A549 (cell line): ENCODE measurements at regions not wholly inside any gene's neighbourhood (a gene's known extent, or its start where the extent isn't known, plus 50 kb on each side); places are given as distances from the start of the nearest gene placed in this dataset.

Source experiments
- ATAC-seq, 2 experiments: fragments of 200-7000 bp in 1 of 2; fragments of >200 bp in 1 of 2; cut with Nextera tagmentation in 1 of 2; cut with Tn5 transposase in 1 of 2; 3 replicates each; pipeline versions ENCODE4 v1.8.0 to v1.9.1; 2018 to 2020; ENCODE audit warnings: mild to moderate bottlenecking in 1 of 2, moderate library complexity in 1 of 2
- CTCF ChIA-PET: fragments of 300-600 bp; sonication (Branson Sonifier 250); formaldehyde crosslinking; extraction: SDS; loops from one replicate; lab custom pipeline; 2021; ENCODE audit warnings: antibody characterized with exemption, inconsistent platforms; lab: Yijun Ruan, JAX
- POLR2A ChIA-PET: fragments of 350-600 bp; formaldehyde crosslinking; extraction: SDS; loops from one replicate; lab custom pipeline; 2021; ENCODE audit warnings: antibody characterized with exemption, inconsistent platforms; lab: Yijun Ruan, JAX
- DNase-seq, 2 experiments: peaks; one replicate each; pipeline versions ENCODE4 v3.0.0 to v3.0.0-alpha.2; 2011 to 2016; ENCODE audit warnings: low read depth in 1 of 2, low spot score in 1 of 2
- FAIRE-seq: peaks from 2 replicates; lab custom pipeline; 2011; peaks lifted over from hg19 to GRCh38; lab: Jason Lieb, UNC
- H3K27ac ChIP-seq, 2 experiments: fragments of >200 bp; sonication (Bioruptor Twin); formaldehyde crosslinking; 3 replicates each; pipeline ENCODE4 v1.5.1; 2016 to 2017
- H3K4me1 ChIP-seq: fragments of >200 bp; sonication (Bioruptor Twin); formaldehyde crosslinking; 3 replicates; pipeline ENCODE4 v1.6.1; 2016
- H3K4me2 ChIP-seq: fragments of >200 bp; sonication (Bioruptor Twin); formaldehyde crosslinking; 3 replicates; pipeline ENCODE4 v1.6.1; 2016
- H3K4me3 ChIP-seq: fragments of >200 bp; sonication (Bioruptor Twin); formaldehyde crosslinking; 3 replicates; pipeline ENCODE4 v1.5.1; 2016
- H3K9me3 ChIP-seq: fragments of >200 bp; sonication (Bioruptor Twin); formaldehyde crosslinking; 3 replicates; pipeline ENCODE4 v1.6.1; 2016
- BCL3 ChIP-seq: fragments of >200 bp; sonication (Bioruptor Twin); formaldehyde crosslinking; IDR thresholded peaks from 3 replicates; pipeline ENCODE4 v1.6.1; 2016
- BHLHE40 ChIP-seq: IDR thresholded peaks from 2 replicates; pipeline ENCODE4 v1.6.1; 2012; ENCODE audit warnings: low read depth, low read length, inconsistent platforms
- CBX2 ChIP-seq: fragments of 200-600 bp; sonication (generic); IDR thresholded peaks from 2 replicates; pipeline ENCODE4 v1.6.1; 2016; ENCODE audit warnings: low read depth, mild to moderate bottlenecking, borderline replicate concordance
- CBX8 ChIP-seq: fragments of 200-600 bp; sonication (generic); IDR thresholded peaks from 2 replicates; pipeline ENCODE4 v1.6.1; 2016
- CEBPB ChIP-seq, 2 experiments: fragments of >200 bp in 1 of 2; sonication (Bioruptor Twin) in 1 of 2; formaldehyde crosslinking in 1 of 2; IDR thresholded peaks; 2 replicates each; pipeline ENCODE4 v1.6.1; 2012 to 2016
- CHD2 ChIP-seq: fragments of 150-350 bp; IDR thresholded peaks from 2 replicates; pipeline ENCODE4 v1.6.1; 2014; ENCODE audit warnings: low read length; ENCODE audit not compliant: partially characterized antibody
- CTCF ChIP-seq: fragments of >200 bp; sonication (Bioruptor Twin); formaldehyde crosslinking; IDR thresholded peaks from 3 replicates; pipeline ENCODE4 v1.5.1; 2016
- EHF ChIP-seq: fragments of 250-450 bp; sonication (Bioruptor Pico); IDR thresholded peaks from 2 replicates; pipeline ENCODE4 v1.5.0; 2020; ENCODE audit warnings: mild to moderate bottlenecking
- EHMT2 ChIP-seq: fragments of 200-600 bp; sonication (generic); IDR thresholded peaks from 2 replicates; pipeline ENCODE4 v1.6.1; 2016; ENCODE audit warnings: antibody characterized with exemption, low read depth, mild to moderate bottlenecking, moderate library complexity
- ELK1 ChIP-seq: fragments of 150-350 bp; IDR thresholded peaks from 2 replicates; pipeline ENCODE4 v1.6.1; 2014; ENCODE audit warnings: low read depth, mild to moderate bottlenecking, low read length
- ESRRA ChIP-seq: fragments of 150-350 bp; IDR thresholded peaks from 2 replicates; pipeline ENCODE4 v1.6.1; 2014; ENCODE audit warnings: mild to moderate bottlenecking, low read length, borderline replicate concordance
- FOSB ChIP-seq: fragments of 250-450 bp; sonication (Bioruptor Pico); IDR thresholded peaks from 2 replicates; pipeline ENCODE4 v1.5.0; 2020; ENCODE audit warnings: mild to moderate bottlenecking, moderate library complexity
- GATA3 ChIP-seq: IDR thresholded peaks from 2 replicates; pipeline ENCODE4 v1.6.1; 2012; ENCODE audit warnings: borderline replicate concordance
- HMGXB4 ChIP-seq: fragments of 250-450 bp; sonication (Bioruptor Pico); IDR thresholded peaks from 2 replicates; pipeline ENCODE4 v1.5.0; 2021; ENCODE audit warnings: mild to moderate bottlenecking, moderate library complexity, borderline replicate concordance
- HOXB13 ChIP-seq: fragments of 250-450 bp; sonication (Bioruptor Pico); IDR thresholded peaks from 2 replicates; pipeline ENCODE4 v1.5.0; 2020; ENCODE audit warnings: low read depth, mild to moderate bottlenecking, moderate library complexity
- JUN ChIP-seq, 2 experiments: fragments of >200 bp; sonication (Bioruptor Twin); formaldehyde crosslinking; IDR thresholded peaks; 2 replicates in 1 of 2; 3 replicates in 1 of 2; pipeline ENCODE4 v1.6.1; 2016 to 2017
- KDM1A ChIP-seq: fragments of 200-600 bp; sonication (generic); IDR thresholded peaks from 2 replicates; pipeline ENCODE4 v1.6.1; 2016; ENCODE audit warnings: low read depth, mild to moderate bottlenecking
- MAFK ChIP-seq: fragments of 450-650 bp; IDR thresholded peaks from 2 replicates; pipeline ENCODE4 v1.6.1; 2014; ENCODE audit not compliant: partially characterized antibody
- NFE2L2 ChIP-seq: fragments of 150-350 bp; conservative IDR thresholded peaks from 2 replicates; pipeline ENCODE4 v1.6.1; 2014; ENCODE audit warnings: low read length
- NR3C1 ChIP-seq: fragments of >200 bp; sonication (Bioruptor Twin); formaldehyde crosslinking; IDR thresholded peaks from 3 replicates; pipeline ENCODE4 v1.6.1; 2017
- RAD21 ChIP-seq, 2 experiments: fragments of >200 bp in 1 of 2; sonication (Bioruptor Twin) in 1 of 2; formaldehyde crosslinking in 1 of 2; IDR thresholded peaks in 1 of 2; conservative IDR thresholded peaks in 1 of 2; 2 replicates in 1 of 2; 3 replicates in 1 of 2; pipeline ENCODE4 v1.6.1; 2012 to 2018; ENCODE audit warnings: inconsistent platforms in 1 of 2
- RFX5 ChIP-seq: fragments of 450-650 bp; IDR thresholded peaks from 2 replicates; pipeline ENCODE4 v1.7.1; 2014; ENCODE audit warnings: antibody characterized with exemption, mild to moderate bottlenecking, moderate library complexity
- SMC3 ChIP-seq: fragments of >200 bp; sonication (Bioruptor Twin); formaldehyde crosslinking; IDR thresholded peaks from 3 replicates; pipeline ENCODE4 v1.6.1; 2018; ENCODE audit warnings: inconsistent platforms
- TP53 ChIP-seq: fragments of 250-450 bp; sonication (Bioruptor Pico); IDR thresholded peaks from 2 replicates; pipeline ENCODE4 v1.5.0; 2021; ENCODE audit warnings: mild to moderate bottlenecking, moderate library complexity
- USF2 ChIP-seq: fragments of 450-650 bp; IDR thresholded peaks from 2 replicates; pipeline ENCODE4 v1.6.1; 2014; ENCODE audit warnings: antibody characterized with exemption
- ZSCAN20 ChIP-seq: fragments of 250-450 bp; sonication (Bioruptor Pico); IDR thresholded peaks from 2 replicates; pipeline ENCODE4 v1.8.0; 2022; ENCODE audit warnings: mild to moderate bottlenecking, moderate library complexity
- WGBS: methylation state at CpG from one replicate; pipeline ENCODE4 v1.1.6; 2017; ENCODE audit errors: missing lambda C conversion rate; 5-methylcytosine and 5-hydroxymethylcytosine counted together

- no peak for TF ChIP-seq CTCF
Measured at GRCh38 chr21:20554785-20555184, 443.4 kb upstream of the NCAM2 start (continued).

- DNase-seq, result no peak
- no peak overlapping the region for H3K27ac ChIP-seq
- H3K4me1 ChIP-seq, result no peaks in the 10 kb centered on the region
- TF ChIP-seq USF2 (no peak), ESRRA (no peak), NFE2L2 (no peak), KDM1A (no peak), HOXB13 (CRISPR knock-in tag) (no peak), ELK1 (no peak), CHD2 (no peak), JUN (IDR thresholded peaks at IDR 0.05) (no peak), EHF (CRISPR knock-in tag) (no peak), CBX2 (no peak), ZSCAN20 (CRISPR knock-in tag) (no peak), BHLHE40 (no peak), TP53 (no peak), BCL3 (no peak)
- 0% methylated on average over 2 of the region's 2 CpGs for WGBS
- H3K4me3 ChIP-seq, result no peak overlapping the region
- ATAC-seq, result no peak
- CTCF ChIA-PET, result no interaction called here
- POLR2A ChIA-PET, result no interaction called here
- no peak for FAIRE-seq
- no peaks in the 10 kb centered on the region for H3K9me3 ChIP-seq
- H3K4me2 ChIP-seq, result no peak overlapping the region
Measured at GRCh38 chr21:20570824-20571232, 427.4 kb upstream of the NCAM2 start.

GRCh38 chr21:20572582-20572981 lies 425.6 kb upstream of the NCAM2 start:
- CTCF ChIA-PET, result no interaction called here
- H3K4me3 ChIP-seq, result no peak overlapping the region
- H3K4me2 ChIP-seq, result no peak overlapping the region
- no peaks in the 10 kb centered on the region for H3K4me1 ChIP-seq
- TF ChIP-seq GATA3 (no peak), EHMT2 (no peak), CBX8 (no peak), NR3C1 (no peak), CEBPB (IDR thresholded peaks at IDR 0.05) (no peak), RAD21 (conservative IDR thresholded peaks at IDR 0.05 in 1 of 2, IDR thresholded peaks at IDR 0.05 in 1 of 2) (no peak), HMGXB4 (CRISPR knock-in tag) (no peak), RFX5 (no peak), FOSB (CRISPR knock-in tag) (no peak), MAFK (no peak), SMC3 (no peak), BCL3 (no peak), NFE2L2 (no peak)
- TF ChIP-seq, all 56 proteins: peak for 0
- no peak overlapping the region for H3K27ac ChIP-seq
- FAIRE-seq, result no peak
- POLR2A ChIA-PET, result no interaction called here
- under 1% methylated on average over 4 of the region's 4 CpGs for WGBS
- H3K9me3 ChIP-seq, result no peaks in the 10 kb centered on the region
- DNase-seq, result no peak
- no peak for ATAC-seq
